AG10803 (cell line): ENCODE measurements at regions not wholly inside any gene's neighbourhood (a gene's known extent, or its start where the extent isn't known, plus 50 kb on each side); places are given as distances from the start of the nearest gene placed in this dataset.

Source experiments
- DNase-seq: peaks from one replicate; pipeline ENCODE4 v3.0.0; 2010; ENCODE audit warnings: low read depth
- H3K4me3 ChIP-seq: 2 replicates; pipeline ENCODE4 v1.5.1; 2011; ENCODE audit warnings: mild to moderate bottlenecking, low read length, control low read depth
- CTCF ChIP-seq: conservative IDR thresholded peaks from 2 replicates; pipeline ENCODE4 v1.5.1; 2011; ENCODE audit warnings: mild to moderate bottlenecking, low read length, control low read depth, inconsistent platforms

- no peak overlapping the region for H3K4me3 ChIP-seq
- DNase-seq: peak; percentile 38
- no peak for TF ChIP-seq CTCF
Measured at GRCh38 chr2:226187156-226187555, 612.5 kb downstream of the IRS1 start.

- peak; percentile 33 for TF ChIP-seq CTCF
- peak; percentile 99 for DNase-seq
Measured at GRCh38 chr2:226185616-226186211, 613.9 kb downstream of the IRS1 start.

GRCh38 chr2:226184940-226185615 lies 614.5 kb downstream of the IRS1 start:
- no peak for TF ChIP-seq CTCF
- H3K4me3 ChIP-seq: peak overlapping the region; percentile 36
- DNase-seq: peak; percentile 65

More at GRCh38 chr2:226185616-226186211, 613.9 kb downstream of the IRS1 start:
- peak overlapping the region; percentile 36 for H3K4me3 ChIP-seq

GRCh38 chr2:226184540-226184939 lies 615.1 kb downstream of the IRS1 start:
- no peak overlapping the region for H3K4me3 ChIP-seq
- no peak for TF ChIP-seq CTCF
- DNase-seq: no peak

GRCh38 chr2:226183550-226183949 lies 616.1 kb downstream of the IRS1 start:
- no peak overlapping the region for H3K4me3 ChIP-seq
- DNase-seq: peak; percentile 12
- no peak for TF ChIP-seq CTCF

- no peak for DNase-seq
- TF ChIP-seq CTCF: no peak
- H3K4me3 ChIP-seq: no peak overlapping the region
Measured at GRCh38 chr2:226183033-226183432, 616.6 kb downstream of the IRS1 start.

GRCh38 chr2:226181909-226182308 lies 617.7 kb downstream of the IRS1 start:
- no peak overlapping the region for H3K4me3 ChIP-seq
- TF ChIP-seq CTCF: no peak
- DNase-seq: no peak
